HL-60 (cell line): ENCODE measurements at regions not wholly inside any gene's neighbourhood (a gene's known extent, or its start where the extent isn't known, plus 50 kb on each side); places are given as distances from the start of the nearest gene placed in this dataset.

Experiments used
- GABPA ChIP-seq: IDR thresholded peaks from 2 replicates; pipeline ENCODE4 v1.6.1; 2012; ENCODE audit warnings: low read depth
- POLR2AphosphoS5 ChIP-seq: IDR thresholded peaks from 2 replicates; pipeline ENCODE4 v1.6.1; 2012; ENCODE audit warnings: low read depth
- REST ChIP-seq: IDR thresholded peaks from 2 replicates; pipeline ENCODE4 v1.6.1; 2012; ENCODE audit warnings: low read depth; ENCODE audit not compliant: insufficient replicate concordance
- SPI1 ChIP-seq: IDR thresholded peaks from 2 replicates; pipeline ENCODE4 v1.6.1; 2012; ENCODE audit warnings: low read depth, mild to moderate bottlenecking, borderline replicate concordance
- TF ChIP-seq, protein P1 (sequence below): IDR thresholded peaks from one replicate; pipeline ENCODE4 v1.5.1; 2011; ENCODE audit warnings: low read length, control low read depth, inconsistent platforms; ENCODE audit not compliant: insufficient read depth

DNA sequence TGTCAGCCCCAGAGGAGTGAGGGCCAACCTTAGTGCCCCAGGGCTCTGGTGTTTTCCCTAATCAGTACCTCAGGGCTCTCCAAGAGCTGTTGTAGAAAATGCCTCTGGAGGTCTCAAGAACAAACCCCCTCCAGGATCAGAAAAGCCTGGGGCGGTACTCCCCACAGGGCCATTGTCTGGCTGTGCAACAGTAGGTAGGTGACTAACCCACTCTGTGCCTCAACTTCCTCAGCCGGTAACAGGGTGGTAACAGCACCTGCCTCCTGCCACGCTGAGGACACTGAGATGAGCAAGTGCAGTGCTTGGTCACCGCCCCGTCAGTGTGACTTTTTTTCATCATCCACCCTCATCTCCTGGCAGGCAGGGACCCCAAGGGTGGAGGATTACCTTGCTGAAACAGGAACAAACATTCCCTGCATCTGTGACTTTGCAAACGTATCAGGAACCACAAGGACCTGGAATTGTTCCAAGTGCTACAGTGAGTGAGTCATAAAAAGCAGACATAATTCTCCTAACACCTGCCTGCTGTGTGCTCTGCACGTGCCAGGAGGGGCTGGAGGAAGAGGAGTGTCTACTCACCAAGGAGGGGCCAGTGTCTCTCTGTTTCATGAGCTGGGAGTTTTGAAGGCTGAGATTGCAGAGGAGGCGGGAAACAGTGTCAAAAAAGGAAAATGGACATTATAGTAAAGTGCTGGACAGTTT lies 440.8 kb downstream of the NPHP4 start:
- TF ChIP-seq POLR2AphosphoS5 (no peak), REST (no peak), GABPA (no peak), SPI1 (no peak)
- TF ChIP-seq, protein P1, sequence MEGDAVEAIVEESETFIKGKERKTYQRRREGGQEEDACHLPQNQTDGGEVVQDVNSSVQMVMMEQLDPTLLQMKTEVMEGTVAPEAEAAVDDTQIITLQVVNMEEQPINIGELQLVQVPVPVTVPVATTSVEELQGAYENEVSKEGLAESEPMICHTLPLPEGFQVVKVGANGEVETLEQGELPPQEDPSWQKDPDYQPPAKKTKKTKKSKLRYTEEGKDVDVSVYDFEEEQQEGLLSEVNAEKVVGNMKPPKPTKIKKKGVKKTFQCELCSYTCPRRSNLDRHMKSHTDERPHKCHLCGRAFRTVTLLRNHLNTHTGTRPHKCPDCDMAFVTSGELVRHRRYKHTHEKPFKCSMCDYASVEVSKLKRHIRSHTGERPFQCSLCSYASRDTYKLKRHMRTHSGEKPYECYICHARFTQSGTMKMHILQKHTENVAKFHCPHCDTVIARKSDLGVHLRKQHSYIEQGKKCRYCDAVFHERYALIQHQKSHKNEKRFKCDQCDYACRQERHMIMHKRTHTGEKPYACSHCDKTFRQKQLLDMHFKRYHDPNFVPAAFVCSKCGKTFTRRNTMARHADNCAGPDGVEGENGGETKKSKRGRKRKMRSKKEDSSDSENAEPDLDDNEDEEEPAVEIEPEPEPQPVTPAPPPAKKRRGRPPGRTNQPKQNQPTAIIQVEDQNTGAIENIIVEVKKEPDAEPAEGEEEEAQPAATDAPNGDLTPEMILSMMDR, result no peak
